B cell (primary cell): ENCODE measurements at regions not wholly inside any gene's neighbourhood (a gene's known extent, or its start where the extent isn't known, plus 50 kb on each side); places are given as distances from the start of the nearest gene placed in this dataset.

ENCODE experiments used
- ATAC-seq: fragments of 200-7000 bp; cut with Tn5 transposase; one replicate; pipeline ENCODE4 v1.10.0; 2021; ENCODE audit warnings: low read depth, mild to moderate bottlenecking, moderate number of reproducible peaks, moderate library complexity
- CTCF ChIA-PET: fragments of 350-600 bp; sonication (Branson Sonifier 250); formaldehyde crosslinking; loops from one replicate; lab custom pipeline; 2021; ENCODE audit warnings: antibody characterized with exemption, inconsistent platforms; lab: Charles Lee
- POLR2A ChIA-PET: fragments of 350-600 bp; sonication (Branson Sonifier 250); formaldehyde crosslinking; loops from one replicate; lab custom pipeline; 2021; ENCODE audit warnings: antibody characterized with exemption; lab: Charles Lee
- DNase-seq: peaks from one replicate; pipeline ENCODE4 v3.0.0; 2013
- H2AFZ ChIP-seq: 2 replicates; pipeline ENCODE4 v1.6.1; 2012; ENCODE audit warnings: mild to moderate bottlenecking, low read depth, low read length; ENCODE audit not compliant: insufficient read depth, poor library complexity, severe bottlenecking
- H3K27ac ChIP-seq, 2 donors: 1 replicate in 1 of 2; 2 replicates in 1 of 2; pipeline ENCODE4 v1.5.1; 2012 to 2013; ENCODE audit warnings: low read length in 2 of 2, mild to moderate bottlenecking in 2 of 2, moderate library complexity in 1 of 2
- H3K27me3 ChIP-seq, 4 experiments: fragments of 200-600 bp in 1 of 4; sonication (generic) in 1 of 4; replicated peaks in 1 of 4; 1 replicate in 2 of 4; 2 replicates in 2 of 4; pipeline versions ENCODE4 v1.6.1 to v1.7.0; 2013 to 2016; ENCODE audit warnings: low read length in 3 of 4, mild to moderate bottlenecking in 2 of 4, mixed read lengths in 1 of 4, moderate library complexity in 1 of 4; ENCODE audit not compliant: insufficient read depth in 4 of 4, control insufficient read depth in 3 of 4; ENCODE audit errors: control extremely low read depth in 1 of 4
- H3K36me3 ChIP-seq, 2 experiments: replicated peaks in 1 of 2; 1 replicate in 1 of 2; 2 replicates in 1 of 2; pipeline versions ENCODE4 v1.6.1 to v1.7.1; 2013; ENCODE audit warnings: low read length in 1 of 2; ENCODE audit not compliant: insufficient read depth in 2 of 2, control insufficient read depth in 1 of 2; ENCODE audit errors: control extremely low read depth in 1 of 2, extremely low read depth in 1 of 2
- H3K4me1 ChIP-seq, 2 donors: fragments of 200-600 bp in 1 of 2; sonication (generic) in 1 of 2; 1 replicate in 1 of 2; 2 replicates in 1 of 2; pipeline versions ENCODE4 v1.5.1 to v1.6.1; 2013 to 2017; ENCODE audit warnings: low read length in 2 of 2; ENCODE audit not compliant: control insufficient read depth in 2 of 2, insufficient read depth in 2 of 2
- H3K4me2 ChIP-seq: replicated peaks from 2 replicates; pipeline ENCODE3; 2012; ENCODE audit warnings: mild to moderate bottlenecking, low read depth, low read length; ENCODE audit not compliant: poor library complexity, severe bottlenecking
- H3K4me3 ChIP-seq, 5 experiments: fragments of 200-600 bp in 1 of 5; sonication (generic) in 1 of 5; 1 replicate in 3 of 5; 2 replicates in 2 of 5; pipeline versions ENCODE4 v1.5.1 to v1.7.0; 2011 to 2016; ENCODE audit warnings: low read length in 4 of 5, mild to moderate bottlenecking in 4 of 5, low read depth in 2 of 5, control low read depth in 1 of 5, moderate library complexity in 1 of 5; ENCODE audit not compliant: insufficient read depth in 1 of 5; ENCODE audit errors: control extremely low read depth in 1 of 5, extremely low read depth in 1 of 5
- H3K79me2 ChIP-seq: fragments of 200-600 bp; sonication (generic); one replicate; pipeline ENCODE4 v1.6.0; 2016; ENCODE audit warnings: low read length; ENCODE audit not compliant: control insufficient read depth, insufficient read depth
- H3K9ac ChIP-seq: fragments of 200-600 bp; sonication (generic); 2 replicates; pipeline ENCODE4 v1.6.1; 2017; ENCODE audit warnings: mild to moderate bottlenecking, low read length, moderate library complexity
- H3K9me3 ChIP-seq, 3 donors: one replicate each; pipeline versions ENCODE4 v1.6.1 to v1.7.1; 2013; ENCODE audit warnings: low read length in 2 of 3; ENCODE audit not compliant: control insufficient read depth in 2 of 3, insufficient read depth in 1 of 3; ENCODE audit errors: control extremely low read depth in 1 of 3
- H4K20me1 ChIP-seq: 2 replicates; pipeline ENCODE4 v1.6.0; 2012; ENCODE audit warnings: mild to moderate bottlenecking, low read length; ENCODE audit not compliant: insufficient read depth, control insufficient read depth, poor library complexity, severe bottlenecking
- H3K27ac Mint-ChIP-seq: one replicate; pipeline ENCODE4 v1.8.0; 2021; ENCODE audit warnings: mixed read lengths
- H3K27me3 Mint-ChIP-seq: one replicate; pipeline ENCODE4 v1.8.0; 2021; ENCODE audit warnings: mixed read lengths
- H3K4me1 Mint-ChIP-seq: one replicate; pipeline ENCODE4 v1.8.0; 2021; ENCODE audit warnings: mixed read lengths
- H3K4me3 Mint-ChIP-seq: one replicate; pipeline ENCODE4 v1.8.0; 2021; ENCODE audit warnings: mixed read lengths
- H3K9me3 Mint-ChIP-seq: one replicate; pipeline ENCODE4 v1.8.0; 2022; ENCODE audit warnings: mixed read lengths; ENCODE audit not compliant: insufficient read depth
- EZH2 ChIP-seq: IDR thresholded peaks from 2 replicates; pipeline ENCODE4 v1.6.1; 2012; ENCODE audit warnings: borderline replicate concordance, low read depth, mild to moderate bottlenecking, moderate library complexity, low read length; ENCODE audit not compliant: insufficient read depth, poor library complexity, severe bottlenecking
- WGBS: methylation state at CpG from one replicate; pipeline ENCODE4 v1.1.5; 2013; ENCODE audit warnings: missing lambda C conversion rate; ENCODE audit not compliant: insufficient coverage; 5-methylcytosine and 5-hydroxymethylcytosine counted together
- intact Hi-C: fragments of 100-400 bp; cut with micrococcal nuclease; formaldehyde crosslinking; loops from one replicate; pipeline ENCODE4 v1.10.0; 2022
- TF ChIP-seq, protein P1 (sequence below): fragments of 200-600 bp; IDR thresholded peaks from one replicate; pipeline ENCODE4 v1.8.0; 2022; ENCODE audit warnings: antibody characterized with exemption, mild to moderate bottlenecking

DNA sequence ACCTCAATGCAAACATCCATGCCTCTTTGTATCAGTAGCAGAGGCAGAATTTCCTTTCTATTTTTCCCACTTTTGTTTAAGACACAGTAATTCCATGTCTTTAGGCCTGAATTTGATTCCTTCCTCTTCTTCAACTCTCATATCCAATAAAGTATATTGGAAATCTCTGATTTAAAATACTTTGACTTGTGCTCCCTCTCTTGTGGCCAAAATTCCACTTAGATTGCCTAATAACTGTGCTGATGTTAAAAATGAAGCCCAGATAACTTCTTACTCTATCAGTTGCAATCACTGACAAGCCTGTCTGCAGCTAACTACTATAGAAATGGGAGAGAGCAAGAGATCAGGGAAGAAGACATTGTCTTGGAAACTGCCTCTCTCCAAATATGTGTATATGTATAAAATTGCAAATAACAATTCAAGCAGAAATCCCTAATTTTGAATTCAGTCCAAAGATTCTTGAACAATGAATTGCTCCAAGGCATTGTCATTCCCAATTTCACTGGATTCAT, 163.5 kb upstream of the SPIN4 start:
- no peak overlapping the region for H3K4me3 ChIP-seq
- Mint-ChIP-seq H3K27ac (no peak overlapping the region), H3K4me3 (no peak overlapping the region), H3K27me3 (no peaks in the 10 kb centered on the region), H3K4me1 (no peaks in the 10 kb centered on the region), H3K9me3 (no peaks in the 10 kb centered on the region)
- no peak overlapping the region for H2AFZ ChIP-seq
- H3K9ac ChIP-seq, result no peak overlapping the region
- ChIA-PET CTCF (no interaction called here), POLR2A (no interaction called here)
- no peaks in the 10 kb centered on the region for H3K9me3 ChIP-seq
- DNase-seq (no peak), ATAC-seq (no peak)
- H3K4me2 ChIP-seq, result no peak overlapping the region
- H4K20me1 ChIP-seq, result no peaks in the 10 kb centered on the region
- no peaks in the 10 kb centered on the region for H3K36me3 ChIP-seq
- TF ChIP-seq, protein P1, sequence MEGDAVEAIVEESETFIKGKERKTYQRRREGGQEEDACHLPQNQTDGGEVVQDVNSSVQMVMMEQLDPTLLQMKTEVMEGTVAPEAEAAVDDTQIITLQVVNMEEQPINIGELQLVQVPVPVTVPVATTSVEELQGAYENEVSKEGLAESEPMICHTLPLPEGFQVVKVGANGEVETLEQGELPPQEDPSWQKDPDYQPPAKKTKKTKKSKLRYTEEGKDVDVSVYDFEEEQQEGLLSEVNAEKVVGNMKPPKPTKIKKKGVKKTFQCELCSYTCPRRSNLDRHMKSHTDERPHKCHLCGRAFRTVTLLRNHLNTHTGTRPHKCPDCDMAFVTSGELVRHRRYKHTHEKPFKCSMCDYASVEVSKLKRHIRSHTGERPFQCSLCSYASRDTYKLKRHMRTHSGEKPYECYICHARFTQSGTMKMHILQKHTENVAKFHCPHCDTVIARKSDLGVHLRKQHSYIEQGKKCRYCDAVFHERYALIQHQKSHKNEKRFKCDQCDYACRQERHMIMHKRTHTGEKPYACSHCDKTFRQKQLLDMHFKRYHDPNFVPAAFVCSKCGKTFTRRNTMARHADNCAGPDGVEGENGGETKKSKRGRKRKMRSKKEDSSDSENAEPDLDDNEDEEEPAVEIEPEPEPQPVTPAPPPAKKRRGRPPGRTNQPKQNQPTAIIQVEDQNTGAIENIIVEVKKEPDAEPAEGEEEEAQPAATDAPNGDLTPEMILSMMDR, result no peak
- no peak for TF ChIP-seq EZH2
- H3K27me3 ChIP-seq, result no peaks in the 10 kb centered on the region
- H3K4me1 ChIP-seq, result no peaks in the 10 kb centered on the region
- intact Hi-C loops, result no loop called here
- no peaks in the 10 kb centered on the region for H3K79me2 ChIP-seq
- no peak overlapping the region for H3K27ac ChIP-seq

DNA sequence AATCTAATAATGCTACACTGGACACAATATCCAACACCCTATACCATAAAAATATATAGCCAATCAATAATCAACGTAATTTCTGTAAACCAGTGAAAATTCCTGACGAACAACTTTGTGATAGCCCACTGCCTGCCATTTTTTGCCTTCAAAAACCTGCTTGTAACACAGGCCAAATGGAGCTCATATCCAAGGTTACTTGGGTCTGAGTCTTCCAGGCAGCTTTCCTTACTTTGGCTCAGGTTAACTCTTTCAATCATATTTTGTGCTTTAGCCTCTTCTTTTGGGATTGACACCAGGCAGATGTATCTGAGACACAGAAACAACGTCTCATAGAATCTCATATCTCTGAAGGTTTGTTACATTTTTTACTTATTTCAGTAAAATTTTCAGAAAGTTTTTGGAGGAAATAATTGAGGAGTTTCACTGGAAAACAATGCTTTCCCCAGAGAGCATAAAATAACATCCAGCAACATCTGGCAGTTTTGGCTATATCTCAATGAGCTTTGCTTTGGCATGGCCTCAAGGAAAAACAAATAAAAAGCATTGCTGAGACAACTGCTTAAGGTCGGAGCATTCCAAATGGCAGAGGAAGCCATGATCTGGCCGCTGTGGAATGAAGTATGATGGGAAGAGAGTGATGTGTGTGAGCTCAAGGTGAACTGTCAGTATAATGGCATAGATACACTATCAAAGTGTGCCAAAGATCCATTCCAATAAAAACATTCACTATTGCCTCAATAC, 162.9 kb upstream of the SPIN4 start:
- Histone ChIP-seq H3K4me3 (no peak overlapping the region), H3K4me1 (no peaks in the 10 kb centered on the region), H4K20me1 (no peaks in the 10 kb centered on the region), H3K4me2 (no peak overlapping the region), H3K36me3 (no peaks in the 10 kb centered on the region), H2AFZ (no peak overlapping the region), H3K9me3 (no peaks in the 10 kb centered on the region), H3K27ac (no peak overlapping the region), H3K9ac (no peak overlapping the region), H3K27me3 (no peaks in the 10 kb centered on the region), H3K79me2 (no peaks in the 10 kb centered on the region)
- DNase-seq (no peak), ATAC-seq (no peak)
- no peak overlapping the region for H3K4me3 Mint-ChIP-seq
- H3K4me1 Mint-ChIP-seq, result no peaks in the 10 kb centered on the region
- no peak overlapping the region for H3K27ac Mint-ChIP-seq
- 94% methylated on average over 2 of the region's 5 CpGs for WGBS
- intact Hi-C loops, result no loop called here
- ChIA-PET CTCF (no interaction called here), POLR2A (no interaction called here)
- TF ChIP-seq, protein P1, result no peak
- TF ChIP-seq EZH2, result no peak
- no peaks in the 10 kb centered on the region for H3K27me3 Mint-ChIP-seq
- no peaks in the 10 kb centered on the region for H3K9me3 Mint-ChIP-seq
